Neural progenitor cell (in vitro differentiated cells): ENCODE measurements at regions not wholly inside any gene's neighbourhood (a gene's known extent, or its start where the extent isn't known, plus 50 kb on each side); places are given as distances from the start of the nearest gene placed in this dataset.

Experiments
- DNase-seq: peaks from one replicate; pipeline ENCODE4 v3.0.0-alpha.2; 2016; ENCODE audit warnings: low spot score
- H2AFZ ChIP-seq: fragments of 200-600 bp; sonication (generic); replicated peaks from 2 replicates; pipeline ENCODE4 v1.6.1; 2016; ENCODE audit warnings: antibody characterized with exemption
- H3F3A ChIP-seq: fragments of 200-600 bp; sonication (generic); 2 replicates; pipeline ENCODE4 v1.6.1; 2016; ENCODE audit warnings: antibody characterized with exemption, low read depth
- H3K27ac ChIP-seq: fragments of 200-600 bp; sonication (generic); 2 replicates; pipeline ENCODE4 v1.5.1; 2016; ENCODE audit warnings: mild to moderate bottlenecking
- H3K27me3 ChIP-seq: fragments of 200-600 bp; sonication (generic); 2 replicates; pipeline ENCODE4 v1.6.1; 2016; ENCODE audit warnings: mild to moderate bottlenecking, moderate library complexity
- H3K36me3 ChIP-seq: fragments of 200-600 bp; sonication (generic); 2 replicates; pipeline ENCODE4 v1.5.1; 2016
- H3K4me1 ChIP-seq: fragments of 200-600 bp; sonication (generic); 2 replicates; pipeline ENCODE4 v1.6.1; 2016; ENCODE audit warnings: mixed run types
- H3K4me2 ChIP-seq: fragments of 200-600 bp; sonication (generic); 2 replicates; pipeline ENCODE4 v1.6.1; 2016
- H3K4me3 ChIP-seq: fragments of 200-600 bp; sonication (generic); 2 replicates; pipeline ENCODE4 v1.5.1; 2016
- H3K79me2 ChIP-seq: fragments of 200-600 bp; sonication (generic); 2 replicates; pipeline ENCODE4 v1.6.1; 2016; ENCODE audit warnings: low read depth
- H3K9ac ChIP-seq: fragments of 200-600 bp; sonication (generic); 2 replicates; pipeline ENCODE4 v1.6.1; 2016
- H3K9me3 ChIP-seq: fragments of 200-600 bp; sonication (generic); 2 replicates; pipeline ENCODE4 v1.5.1; 2016; ENCODE audit warnings: low read depth
- H4K20me1 ChIP-seq: fragments of 200-600 bp; sonication (generic); 2 replicates; pipeline ENCODE4 v1.6.1; 2016; ENCODE audit warnings: low read depth
- H3K27ac Mint-ChIP-seq: 3 replicates; pipeline ENCODE4 v1.8.0; 2021; ENCODE audit warnings: mixed read lengths
- H3K27me3 Mint-ChIP-seq: 2 replicates; pipeline ENCODE4 v1.8.0; 2022; ENCODE audit warnings: low read depth, mild to moderate bottlenecking, inconsistent platforms, moderate library complexity, mixed read lengths; ENCODE audit not compliant: insufficient read depth
- H3K36me3 Mint-ChIP-seq: 3 replicates; pipeline ENCODE4 v1.8.0; 2021; ENCODE audit warnings: mixed read lengths
- H3K4me1 Mint-ChIP-seq: 3 replicates; pipeline ENCODE4 v1.8.0; 2021; ENCODE audit warnings: mixed read lengths
- H3K4me3 Mint-ChIP-seq: 3 replicates; pipeline ENCODE4 v1.8.0; 2021; ENCODE audit warnings: mild to moderate bottlenecking, moderate library complexity, mixed read lengths
- H3K9me3 Mint-ChIP-seq: 3 replicates; pipeline ENCODE4 v1.8.0; 2020; ENCODE audit warnings: mixed read lengths
- EZH2 ChIP-seq: fragments of 200-600 bp; sonication (generic); IDR thresholded peaks from 2 replicates; pipeline ENCODE4 v1.6.1; 2017; ENCODE audit warnings: antibody characterized with exemption, mild to moderate bottlenecking, moderate library complexity
- EZH2phosphoT487 ChIP-seq: fragments of 200-600 bp; sonication (generic); IDR thresholded peaks from 2 replicates; pipeline ENCODE4 v1.6.1; 2017; ENCODE audit warnings: antibody characterized with exemption
- TF ChIP-seq, protein P1 (sequence below): fragments of 200-600 bp; sonication (generic); IDR thresholded peaks from 2 replicates; pipeline ENCODE4 v1.5.1; 2017; ENCODE audit warnings: antibody characterized with exemption, mild to moderate bottlenecking

DNA sequence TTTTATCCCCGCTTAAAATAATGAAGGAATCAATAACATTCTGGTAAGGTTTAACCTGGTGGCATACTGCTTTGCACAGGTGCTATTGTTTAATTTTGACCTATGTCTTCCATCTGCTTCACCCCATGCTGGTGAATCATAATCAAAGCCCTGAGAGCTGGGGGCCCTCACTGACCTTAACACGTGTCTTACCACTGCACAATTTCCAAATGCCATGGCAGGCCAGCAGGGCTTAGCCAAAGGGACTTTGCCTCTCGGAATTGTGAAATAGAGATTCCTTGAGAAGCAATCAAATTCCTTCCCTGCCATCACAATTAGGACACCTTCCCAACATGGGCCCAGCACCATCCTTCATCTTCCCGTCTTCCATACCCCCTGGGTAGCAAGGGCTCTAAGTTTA, 242.6 kb upstream of the THBS1 start:
- no peaks in the 10 kb centered on the region for H3K36me3 Mint-ChIP-seq
- H3K36me3 ChIP-seq: peaks cover 7% of the 10 kb centered on the region
- TF ChIP-seq EZH2 (no peak), EZH2phosphoT487 (no peak)
- TF ChIP-seq, protein P1, sequence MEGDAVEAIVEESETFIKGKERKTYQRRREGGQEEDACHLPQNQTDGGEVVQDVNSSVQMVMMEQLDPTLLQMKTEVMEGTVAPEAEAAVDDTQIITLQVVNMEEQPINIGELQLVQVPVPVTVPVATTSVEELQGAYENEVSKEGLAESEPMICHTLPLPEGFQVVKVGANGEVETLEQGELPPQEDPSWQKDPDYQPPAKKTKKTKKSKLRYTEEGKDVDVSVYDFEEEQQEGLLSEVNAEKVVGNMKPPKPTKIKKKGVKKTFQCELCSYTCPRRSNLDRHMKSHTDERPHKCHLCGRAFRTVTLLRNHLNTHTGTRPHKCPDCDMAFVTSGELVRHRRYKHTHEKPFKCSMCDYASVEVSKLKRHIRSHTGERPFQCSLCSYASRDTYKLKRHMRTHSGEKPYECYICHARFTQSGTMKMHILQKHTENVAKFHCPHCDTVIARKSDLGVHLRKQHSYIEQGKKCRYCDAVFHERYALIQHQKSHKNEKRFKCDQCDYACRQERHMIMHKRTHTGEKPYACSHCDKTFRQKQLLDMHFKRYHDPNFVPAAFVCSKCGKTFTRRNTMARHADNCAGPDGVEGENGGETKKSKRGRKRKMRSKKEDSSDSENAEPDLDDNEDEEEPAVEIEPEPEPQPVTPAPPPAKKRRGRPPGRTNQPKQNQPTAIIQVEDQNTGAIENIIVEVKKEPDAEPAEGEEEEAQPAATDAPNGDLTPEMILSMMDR: no peak

DNA sequence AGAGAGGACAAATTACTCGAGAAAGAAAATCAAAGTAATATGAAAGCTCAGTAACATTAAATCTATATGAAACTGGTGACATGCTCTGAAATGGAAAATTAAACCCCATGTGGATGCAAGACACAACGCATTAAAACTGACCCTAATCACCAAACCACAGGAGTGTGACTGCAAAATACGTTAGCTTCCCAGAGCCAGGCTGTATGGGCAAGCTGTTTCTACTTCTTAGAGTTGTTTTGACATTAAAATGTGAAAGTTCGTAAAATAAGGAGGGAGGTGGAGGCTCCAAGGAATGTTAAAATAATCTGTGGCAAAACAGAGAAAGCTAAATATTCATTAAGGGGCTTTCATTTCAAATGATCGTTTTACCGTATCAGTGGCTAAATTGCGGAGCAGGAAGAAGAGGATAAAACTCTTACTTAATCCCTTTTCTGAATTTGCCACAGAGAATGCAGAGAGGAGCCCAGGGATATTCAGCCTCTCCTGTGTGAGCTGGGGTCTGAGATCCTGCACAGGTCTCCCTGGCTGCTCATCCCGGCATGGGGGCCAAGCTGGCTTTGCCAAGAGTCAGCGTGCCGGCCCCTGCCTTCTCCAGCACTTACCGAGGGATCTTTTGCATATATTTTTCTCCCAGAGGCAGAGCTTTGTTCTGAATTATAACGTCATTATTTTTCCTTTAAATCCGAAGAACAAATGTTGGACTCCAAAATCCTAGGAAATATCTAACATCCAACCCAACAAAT, 239.8 kb upstream of the THBS1 start:
- Histone ChIP-seq H3K4me3 (no peak overlapping the region), H3F3A (peaks cover 36% of the 10 kb centered on the region), H3K36me3 (peaks cover 18% of the 10 kb centered on the region), H2AFZ (peak overlapping the region; percentile 64), H3K9ac (no peak overlapping the region), H3K9me3 (peaks cover 16% of the 10 kb centered on the region), H3K4me1 (peaks cover 38% of the 10 kb centered on the region), H3K27me3 (no peaks in the 10 kb centered on the region), H3K27ac (peak overlapping the region; percentile 62), H4K20me1 (no peaks in the 10 kb centered on the region), H3K79me2 (no peaks in the 10 kb centered on the region), H3K4me2 (peak overlapping the region; percentile 54)
- peak; percentile 57 for DNase-seq
- peak overlapping the region; percentile 16 for H3K4me3 Mint-ChIP-seq
- no peaks in the 10 kb centered on the region for H3K36me3 Mint-ChIP-seq
- H3K27ac Mint-ChIP-seq: peak overlapping the region; percentile 15
- peaks cover 3% of the 10 kb centered on the region for H3K27me3 Mint-ChIP-seq
- H3K4me1 Mint-ChIP-seq: peaks cover 12% of the 10 kb centered on the region
- H3K9me3 Mint-ChIP-seq: peaks cover 12% of the 10 kb centered on the region
- TF ChIP-seq EZH2: no peak
- TF ChIP-seq, protein P1: no peak

More for the DNA sequence above, 242.6 kb upstream of the THBS1 start:
- Mint-ChIP-seq H3K27ac (no peak overlapping the region), H3K4me3 (no peak overlapping the region), H3K27me3 (peaks cover 3% of the 10 kb centered on the region), H3K4me1 (peaks cover 12% of the 10 kb centered on the region), H3K9me3 (peaks cover 10% of the 10 kb centered on the region)
- H3K27me3 ChIP-seq: no peaks in the 10 kb centered on the region
- H3K4me1 ChIP-seq: peaks cover 24% of the 10 kb centered on the region
- peaks cover 14% of the 10 kb centered on the region for H3F3A ChIP-seq
- H4K20me1 ChIP-seq: no peaks in the 10 kb centered on the region
- H3K4me3 ChIP-seq: no peak overlapping the region
- H3K79me2 ChIP-seq: no peaks in the 10 kb centered on the region
- no peak overlapping the region for H3K9ac ChIP-seq
- DNase-seq: no peak
- H3K9me3 ChIP-seq: peaks cover 9% of the 10 kb centered on the region
- H3K27ac ChIP-seq: no peak overlapping the region
- H3K4me2 ChIP-seq: no peak overlapping the region
- H2AFZ ChIP-seq: no peak overlapping the region

DNA sequence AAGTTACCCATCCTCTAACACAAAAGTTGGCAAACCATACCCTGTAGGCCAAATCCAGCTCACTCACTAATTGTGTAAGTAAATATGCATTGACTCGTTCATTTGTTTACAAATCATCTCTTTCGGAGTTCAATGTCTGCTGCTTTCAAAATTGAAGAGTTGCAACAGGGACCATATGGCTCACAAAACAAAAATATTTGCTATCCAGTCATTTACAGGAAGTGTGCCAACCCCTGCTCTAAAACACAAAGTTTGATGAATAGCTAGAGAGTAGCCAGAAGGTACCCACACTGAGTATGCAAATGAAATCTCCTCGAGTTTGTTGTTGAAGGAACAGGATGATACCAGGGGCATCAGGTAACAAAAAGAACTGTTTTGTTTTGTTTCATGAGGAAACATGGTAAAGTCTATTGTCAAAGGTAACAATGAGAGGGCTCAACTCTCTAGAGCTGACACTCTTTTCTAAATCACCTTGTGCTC, 236.2 kb upstream of the THBS1 start:
- Histone ChIP-seq H3K4me1 (peaks cover 37% of the 10 kb centered on the region), H3F3A (peaks cover 36% of the 10 kb centered on the region), H2AFZ (no peak overlapping the region), H3K27ac (peak overlapping the region; percentile 85), H3K27me3 (no peaks in the 10 kb centered on the region), H3K4me2 (peak overlapping the region; percentile 46), H3K79me2 (no peaks in the 10 kb centered on the region), H3K9me3 (peaks cover 16% of the 10 kb centered on the region), H3K4me3 (no peak overlapping the region), H3K9ac (no peak overlapping the region), H4K20me1 (no peaks in the 10 kb centered on the region), H3K36me3 (peaks cover 18% of the 10 kb centered on the region)
- Mint-ChIP-seq H3K4me3 (no peak overlapping the region), H3K4me1 (peaks cover 12% of the 10 kb centered on the region), H3K36me3 (no peaks in the 10 kb centered on the region), H3K27ac (no peak overlapping the region), H3K9me3 (peaks cover 12% of the 10 kb centered on the region), H3K27me3 (peaks cover 2% of the 10 kb centered on the region)
- peak; percentile 50 for DNase-seq
- TF ChIP-seq EZH2phosphoT487: no peak
- TF ChIP-seq, protein P1: no peak
- TF ChIP-seq EZH2: no peak
